GM12891 (cell line): ENCODE measurements at regions not wholly inside any gene's neighbourhood (a gene's known extent, or its start where the extent isn't known, plus 50 kb on each side); places are given as distances from the start of the nearest gene placed in this dataset.

Experiments
- DNase-seq: peaks from one replicate; pipeline ENCODE4 v3.0.0; 2011; ENCODE audit warnings: low spot score; ENCODE audit not compliant: insufficient read length
- FAIRE-seq: peaks from 2 replicates; lab custom pipeline; 2011; peaks lifted over from hg19 to GRCh38; lab: Jason Lieb, UNC
- PAX5 ChIP-seq: IDR thresholded peaks from 2 replicates; pipeline ENCODE4 v1.6.1; 2011; ENCODE audit warnings: low read length, moderate library complexity, mild to moderate bottlenecking; ENCODE audit not compliant: insufficient read depth, severe bottlenecking
- POLR2A ChIP-seq: IDR thresholded peaks from 2 replicates; pipeline ENCODE4 v1.6.1; 2011; ENCODE audit warnings: low read depth, low read length, control low read depth
- POLR2AphosphoS5 ChIP-seq: IDR thresholded peaks from 2 replicates; pipeline ENCODE4 v1.6.1; 2011; ENCODE audit warnings: low read depth, low read length, control low read depth
- POU2F2 ChIP-seq: IDR thresholded peaks from 2 replicates; pipeline ENCODE4 v1.6.1; 2011; ENCODE audit warnings: low read depth, mild to moderate bottlenecking, control low read depth, low read length, moderate library complexity
- SPI1 ChIP-seq: IDR thresholded peaks from 2 replicates; pipeline ENCODE4 v1.6.1; 2011; ENCODE audit warnings: low read depth, low read length, control low read depth
- TAF1 ChIP-seq: IDR thresholded peaks from 2 replicates; pipeline ENCODE4 v1.6.1; 2011; ENCODE audit warnings: low read depth, low read length, control low read depth

- FAIRE-seq (no peak), DNase-seq (no peak)
- TF ChIP-seq POU2F2, result no peak
- TF ChIP-seq POLR2AphosphoS5, result no peak
- no peak for TF ChIP-seq TAF1
- no peak for TF ChIP-seq POLR2A
Measured at GRCh38 chr11:113634940-113635575, 71.0 kb downstream of the TMPRSS5 start.

DNA sequence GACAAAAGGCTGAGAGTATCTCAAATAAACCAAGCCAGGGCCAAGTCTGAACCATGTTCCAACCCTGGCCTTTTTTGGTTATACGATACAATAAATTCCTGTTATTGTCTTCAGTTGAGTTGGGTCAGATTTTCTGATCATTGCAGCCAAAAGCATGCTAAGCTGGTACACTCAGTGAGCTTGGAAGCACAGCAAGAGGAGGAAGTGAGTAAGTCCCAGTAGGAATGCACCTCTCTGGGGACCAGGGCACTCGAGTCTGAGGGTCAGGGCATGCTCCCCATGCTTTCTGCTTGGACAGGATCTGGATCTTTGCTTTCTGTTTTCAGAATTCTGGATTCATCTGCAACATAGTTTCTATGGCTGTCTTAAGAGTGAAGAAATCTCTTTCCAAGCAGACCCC lies 73.1 kb downstream of the TMPRSS5 start:
- TF ChIP-seq SPI1 (no peak), POLR2AphosphoS5 (no peak), PAX5 (no peak), POLR2A (no peak), TAF1 (no peak), POU2F2 (no peak)
- DNase-seq (no peak), FAIRE-seq (no peak)

GRCh38 chr11:113629562-113629961 lies 76.5 kb downstream of the TMPRSS5 start:
- DNase-seq, result no peak
- no peak for FAIRE-seq
- TF ChIP-seq TAF1 (no peak), SPI1 (no peak), POLR2A (no peak), POLR2AphosphoS5 (no peak), PAX5 (no peak), POU2F2 (no peak)

DNA sequence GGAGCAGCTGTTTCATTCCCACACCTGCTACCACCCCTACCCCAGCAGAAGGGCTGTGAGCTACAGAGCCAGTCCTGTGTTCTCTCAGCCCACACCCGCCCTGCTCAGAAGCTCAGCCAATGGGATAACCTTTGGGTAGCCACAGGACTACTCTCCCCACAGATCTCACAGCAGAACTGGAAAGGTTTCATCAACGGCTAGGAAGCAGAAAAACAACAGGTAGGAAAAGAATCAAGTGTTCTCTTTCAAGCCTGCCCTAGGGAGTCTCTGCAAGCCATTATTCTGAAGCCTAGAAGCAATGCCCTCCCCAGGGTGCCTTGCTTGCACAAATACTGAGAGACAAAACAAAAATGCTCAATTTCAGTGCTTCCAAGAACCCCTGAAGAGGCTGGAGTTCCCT lies 77.2 kb downstream of the TMPRSS5 start:
- FAIRE-seq (no peak), DNase-seq (no peak)
- TF ChIP-seq TAF1, result no peak
- TF ChIP-seq SPI1, result no peak
- TF ChIP-seq POLR2AphosphoS5, result no peak
- no peak for TF ChIP-seq POU2F2
- TF ChIP-seq PAX5, result no peak
- TF ChIP-seq POLR2A, result no peak

DNA sequence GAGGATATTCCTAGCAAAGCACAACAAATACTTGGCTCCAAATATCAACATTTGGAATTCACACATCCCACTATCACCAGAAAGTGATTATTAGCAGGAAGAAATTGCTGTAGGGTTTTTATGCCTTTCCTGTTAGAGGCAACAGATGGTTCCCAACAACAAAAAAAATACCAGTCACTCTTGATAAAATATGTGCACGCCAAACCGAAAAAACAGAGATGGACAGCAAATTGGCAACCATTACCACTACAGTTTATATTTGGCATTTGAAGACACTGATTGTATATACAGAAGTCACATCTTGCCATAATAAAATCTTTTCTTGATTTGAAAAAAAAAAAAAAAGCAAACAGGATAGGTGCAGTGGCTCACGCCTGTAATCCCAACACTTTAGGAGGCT lies 78.2 kb downstream of the TMPRSS5 start:
- no peak for TF ChIP-seq POLR2A
- TF ChIP-seq SPI1, result no peak
- no peak for TF ChIP-seq TAF1
- TF ChIP-seq PAX5, result no peak
- TF ChIP-seq POU2F2, result no peak
- TF ChIP-seq POLR2AphosphoS5, result no peak
- DNase-seq, result no peak
- FAIRE-seq, result no peak

- no peak for DNase-seq
- no peak for TF ChIP-seq POU2F2
- no peak for TF ChIP-seq POLR2A
- FAIRE-seq, result no peak
Measured at GRCh38 chr11:113627297-113627696, 78.8 kb downstream of the TMPRSS5 start.

DNA sequence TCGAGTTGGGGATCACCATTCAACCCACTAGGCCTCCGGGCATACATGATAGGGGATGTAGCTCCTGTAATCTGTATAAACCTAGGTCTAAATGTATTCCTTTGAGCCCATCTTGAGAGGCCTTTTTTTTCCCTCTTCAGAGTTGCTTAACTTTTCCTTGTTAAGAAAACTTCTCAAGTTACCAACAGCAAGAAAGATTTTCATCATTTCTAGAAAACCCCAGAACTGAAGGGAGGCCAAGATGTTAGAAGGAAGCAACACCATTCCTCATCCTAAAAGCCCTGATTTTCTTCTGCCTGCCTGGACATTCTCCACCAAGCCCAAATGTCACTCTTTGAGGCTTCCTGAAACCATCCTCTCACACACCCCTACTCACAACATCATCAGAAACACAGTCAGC lies 79.4 kb downstream of the TMPRSS5 start:
- no peak for TF ChIP-seq POLR2A
- no peak for TF ChIP-seq POU2F2
- TF ChIP-seq SPI1, result no peak
- no peak for TF ChIP-seq PAX5
- TF ChIP-seq POLR2AphosphoS5, result no peak
- no peak for TF ChIP-seq TAF1
- FAIRE-seq (no peak), DNase-seq (no peak)

DNA sequence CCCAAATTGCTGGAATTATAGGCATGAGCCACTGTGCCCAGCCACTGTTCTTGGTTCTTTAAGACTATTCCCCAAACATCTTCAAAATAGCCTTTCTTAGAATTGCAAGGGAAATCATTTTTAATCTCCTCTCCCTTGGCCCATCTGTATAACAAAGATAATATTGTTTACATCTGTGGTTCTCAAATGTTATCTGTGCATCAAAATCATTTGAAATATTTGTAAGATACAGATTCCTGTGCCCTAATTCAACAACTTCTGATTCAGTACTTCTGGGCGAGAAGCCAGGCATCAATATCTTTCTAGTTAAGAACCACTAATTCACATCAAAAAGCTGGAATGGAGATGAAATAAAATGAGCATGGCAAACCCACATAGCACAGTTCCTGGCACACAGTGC lies 83.0 kb downstream of the TMPRSS5 start:
- no peak for DNase-seq
- TF ChIP-seq TAF1, result no peak
- TF ChIP-seq POU2F2, result no peak
- no peak for TF ChIP-seq PAX5
- no peak for TF ChIP-seq POLR2A
- TF ChIP-seq SPI1, result no peak
- no peak for TF ChIP-seq POLR2AphosphoS5
- no peak for FAIRE-seq

DNA sequence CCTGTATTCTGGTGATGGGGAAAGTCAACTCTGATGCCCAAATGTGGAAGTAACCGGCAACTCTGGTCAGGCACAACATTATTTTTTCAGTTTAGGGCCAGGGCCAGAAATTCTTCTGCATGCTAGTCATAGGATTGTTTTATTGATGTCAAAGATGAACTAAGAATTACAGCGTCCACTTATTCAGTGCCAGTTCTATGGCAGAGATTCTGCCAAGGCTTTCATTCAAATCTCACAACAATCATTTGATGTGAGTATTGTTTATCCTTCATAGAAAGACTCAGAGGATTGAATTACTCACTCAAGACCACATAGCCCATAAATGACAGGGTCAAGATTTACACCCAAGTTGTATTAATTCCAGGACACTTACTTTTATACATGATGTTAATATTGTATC lies 87.7 kb downstream of the TMPRSS5 start:
- TF ChIP-seq SPI1, result no peak
- no peak for DNase-seq
- no peak for FAIRE-seq

GRCh38 chr11:113615773-113616172 lies 90.3 kb downstream of the TMPRSS5 start:
- TF ChIP-seq TAF1 (no peak), POU2F2 (no peak), PAX5 (no peak), POLR2AphosphoS5 (no peak), POLR2A (no peak)
- DNase-seq (no peak), FAIRE-seq (no peak)

- DNase-seq (no peak), FAIRE-seq (no peak)
- TF ChIP-seq SPI1 (no peak), POLR2A (no peak), POLR2AphosphoS5 (no peak), POU2F2 (no peak), PAX5 (no peak), TAF1 (no peak)
Measured at GRCh38 chr11:113615098-113615497, 91.0 kb downstream of the TMPRSS5 start.
